GM08714 (cell line): ENCODE measurements at regions not wholly inside any gene's neighbourhood (a gene's known extent, or its start where the extent isn't known, plus 50 kb on each side); places are given as distances from the start of the nearest gene placed in this dataset.
"Not testable (repeated sequence)": the region's sequence is repeated elsewhere in the genome, so short reads cannot be mapped to it uniquely, and the experiment has no call there.

Experiments used
- H3K4me3 ChIP-seq: fragments of 200-500 bp; sonication (Bioruptor generic); 2 replicates; pipeline ENCODE4 v1.5.1; 2014; ENCODE audit warnings: mild to moderate bottlenecking, low read length, inconsistent platforms
- ZNF274 ChIP-seq: IDR thresholded peaks from 2 replicates; pipeline ENCODE4 v1.6.1; 2012; ENCODE audit warnings: mild to moderate bottlenecking, low read depth, low read length

DNA sequence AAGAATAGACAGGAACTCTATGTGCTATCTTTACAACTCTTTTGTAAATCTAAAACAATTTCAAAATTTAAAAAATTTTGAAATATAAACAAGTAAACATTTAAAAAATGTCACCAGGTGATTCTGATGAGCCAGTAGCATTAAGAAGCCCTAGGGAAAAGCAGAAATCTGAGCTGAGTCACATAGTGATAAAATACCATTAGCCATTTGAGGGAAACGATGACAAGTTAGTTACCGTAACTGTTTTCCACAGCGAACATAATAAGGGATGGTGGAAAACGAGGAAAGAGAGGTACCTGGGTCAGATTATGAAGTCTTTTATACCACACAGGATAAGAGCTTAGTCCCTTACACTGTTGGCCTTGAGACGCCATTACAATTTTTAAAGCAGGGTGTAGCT is 55.5 kb downstream of the PRR15 start:
- no peak overlapping the region for H3K4me3 ChIP-seq
- TF ChIP-seq ZNF274 = no peak

- no peak overlapping the region for H3K4me3 ChIP-seq
- no peak for TF ChIP-seq ZNF274
Observed at GRCh38 chr7:29619848-29620555, 56.4 kb downstream of the PRR15 start.

- no peak for TF ChIP-seq ZNF274
- H3K4me3 ChIP-seq = no peak overlapping the region
Observed at GRCh38 chr7:29620556-29620930, 56.9 kb downstream of the PRR15 start.

DNA sequence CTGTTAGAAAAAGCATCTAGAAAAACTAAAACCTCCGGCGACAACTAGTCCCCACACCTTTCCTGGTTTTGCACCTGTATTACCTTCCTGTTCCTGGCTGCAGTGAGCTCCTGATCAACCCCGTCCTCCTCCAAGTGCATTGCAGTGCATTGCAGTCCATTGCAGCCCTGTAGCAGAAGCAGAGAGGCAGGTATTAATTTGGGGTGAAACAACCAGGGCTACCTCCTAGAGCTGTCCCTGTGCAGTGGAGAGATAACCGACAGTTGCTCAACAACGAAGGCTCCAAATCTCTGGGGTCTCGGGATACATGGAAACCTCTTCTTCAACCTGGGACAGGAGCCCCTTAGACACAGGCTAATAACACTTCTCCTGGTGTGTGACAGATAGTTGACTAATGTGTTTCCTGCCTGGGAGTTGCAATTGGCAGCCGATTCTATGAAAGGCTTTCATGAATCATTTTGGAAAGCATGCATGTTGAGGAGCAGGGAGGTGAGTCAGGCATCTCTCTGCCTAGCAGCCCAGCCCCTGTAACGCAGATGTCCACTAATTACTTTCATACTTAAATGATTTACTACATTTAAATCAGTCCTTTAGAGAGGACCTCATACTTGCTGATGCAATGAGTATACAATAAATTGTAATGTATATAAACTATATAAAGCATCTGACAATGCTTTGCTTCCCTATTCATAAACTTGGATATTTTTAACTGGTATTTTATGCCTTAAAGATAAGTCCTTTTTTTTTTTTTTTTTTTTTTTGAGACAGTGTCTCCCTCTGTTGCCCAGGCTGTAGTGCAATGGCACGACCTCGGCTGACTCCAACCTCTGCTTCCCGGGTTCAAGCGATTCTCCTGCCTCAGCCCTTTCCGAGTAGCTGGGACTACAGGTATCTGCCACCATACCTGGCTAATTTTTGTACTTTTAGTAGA is 59.0 kb downstream of the PRR15 start:
- no peak overlapping the region for H3K4me3 ChIP-seq
- TF ChIP-seq ZNF274 = no peak

DNA sequence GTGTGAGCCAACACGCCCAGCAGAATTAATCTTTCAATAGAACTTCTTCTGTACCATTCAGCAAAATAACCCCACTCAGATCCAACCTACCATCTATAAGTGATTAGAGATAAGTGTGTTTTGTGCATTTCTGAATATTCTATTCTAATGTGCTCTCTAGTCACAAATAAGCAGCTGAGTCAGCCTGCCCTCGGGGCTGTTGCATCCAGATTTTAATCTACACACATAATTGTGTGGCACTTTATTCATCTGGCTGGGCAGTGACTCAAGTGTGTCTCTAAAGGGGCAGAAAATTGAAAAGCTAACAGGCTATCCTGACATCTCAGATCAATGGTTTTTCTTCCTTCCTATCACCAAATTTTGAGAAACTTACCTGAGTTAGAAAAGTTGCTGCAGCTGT is 60.3 kb downstream of the PRR15 start:
- H3K4me3 ChIP-seq = no peak overlapping the region
- no peak for TF ChIP-seq ZNF274

DNA sequence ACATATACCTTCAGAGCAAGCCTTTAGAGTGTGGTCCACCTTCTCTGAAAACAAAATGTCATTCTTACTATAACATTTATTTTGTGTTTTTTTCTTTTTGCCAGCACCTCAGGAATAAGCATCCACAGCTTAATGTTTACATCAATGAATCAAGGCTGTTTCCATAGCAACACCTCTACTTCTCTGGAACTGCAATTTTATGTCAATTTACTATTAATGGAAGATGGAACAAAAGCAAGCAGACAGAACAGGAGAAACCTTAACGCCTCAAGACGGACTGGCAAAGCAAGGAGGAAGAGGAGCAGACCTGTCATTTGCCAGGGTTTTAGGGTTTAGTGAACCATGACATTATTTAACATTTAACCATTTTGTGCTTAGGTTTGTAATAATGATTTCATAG is 63.1 kb downstream of the PRR15 start:
- TF ChIP-seq ZNF274 = no peak
- no peak overlapping the region for H3K4me3 ChIP-seq

- H3K4me3 ChIP-seq = no peak overlapping the region
- TF ChIP-seq ZNF274 = no peak
Observed at GRCh38 chr7:29627631-29628030, 64.0 kb downstream of the PRR15 start.

GRCh38 chr7:29629507-29629906 is 65.9 kb downstream of the PRR15 start:
- H3K4me3 ChIP-seq = no peak overlapping the region
- no peak for TF ChIP-seq ZNF274

GRCh38 chr7:29635067-29636008 is 71.7 kb downstream of the PRR15 start:
- H3K4me3 ChIP-seq = not testable (repeated sequence)

- H3K4me3 ChIP-seq = no peak overlapping the region
- TF ChIP-seq ZNF274 = no peak
Observed at GRCh38 chr7:29636009-29636351, 72.3 kb downstream of the PRR15 start.

DNA sequence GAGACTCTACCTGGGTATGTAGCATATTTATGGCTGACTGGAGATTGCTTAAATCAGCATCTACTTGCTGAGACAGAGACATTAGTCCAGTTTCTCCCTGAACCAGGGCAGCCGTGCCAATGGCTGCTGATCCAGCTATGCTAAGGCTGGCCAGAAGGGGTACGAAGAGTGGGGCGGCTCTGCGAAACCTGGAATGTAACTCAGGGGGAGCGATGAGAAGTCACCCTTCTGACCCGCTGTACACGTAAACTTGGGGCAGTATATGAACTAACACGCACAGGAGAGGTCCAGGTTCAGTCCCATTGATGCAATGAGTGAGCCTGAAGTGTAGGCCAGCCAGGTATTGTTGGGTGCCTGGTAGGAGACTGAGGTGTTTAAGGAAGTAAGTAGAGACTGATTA is 73.7 kb downstream of the PRR15 start:
- no peak for TF ChIP-seq ZNF274
- no peak overlapping the region for H3K4me3 ChIP-seq

DNA sequence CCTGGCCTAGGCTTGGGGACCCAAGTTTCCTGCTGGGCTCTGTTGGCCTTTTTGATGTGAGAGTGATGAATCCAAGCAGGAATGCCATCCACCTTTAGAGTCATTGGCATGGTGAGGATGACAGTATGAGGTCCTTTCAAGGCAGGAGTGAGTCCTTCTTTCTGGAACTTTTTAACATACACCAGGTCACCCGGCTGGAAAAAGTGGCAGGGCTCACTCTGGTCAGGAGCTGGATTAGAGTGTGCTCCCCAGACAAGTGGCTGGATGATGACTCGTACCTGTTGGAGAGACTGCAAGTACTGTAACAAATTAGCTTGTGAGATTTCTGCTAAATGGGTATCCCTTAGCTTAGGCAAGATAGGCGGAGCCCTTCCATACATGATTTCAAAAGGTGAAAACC is 75.2 kb downstream of the PRR15 start:
- not testable (repeated sequence) for H3K4me3 ChIP-seq

- no peak overlapping the region for H3K4me3 ChIP-seq
- no peak for TF ChIP-seq ZNF274
Observed at GRCh38 chr7:29639386-29639785, 75.8 kb downstream of the PRR15 start.

DNA sequence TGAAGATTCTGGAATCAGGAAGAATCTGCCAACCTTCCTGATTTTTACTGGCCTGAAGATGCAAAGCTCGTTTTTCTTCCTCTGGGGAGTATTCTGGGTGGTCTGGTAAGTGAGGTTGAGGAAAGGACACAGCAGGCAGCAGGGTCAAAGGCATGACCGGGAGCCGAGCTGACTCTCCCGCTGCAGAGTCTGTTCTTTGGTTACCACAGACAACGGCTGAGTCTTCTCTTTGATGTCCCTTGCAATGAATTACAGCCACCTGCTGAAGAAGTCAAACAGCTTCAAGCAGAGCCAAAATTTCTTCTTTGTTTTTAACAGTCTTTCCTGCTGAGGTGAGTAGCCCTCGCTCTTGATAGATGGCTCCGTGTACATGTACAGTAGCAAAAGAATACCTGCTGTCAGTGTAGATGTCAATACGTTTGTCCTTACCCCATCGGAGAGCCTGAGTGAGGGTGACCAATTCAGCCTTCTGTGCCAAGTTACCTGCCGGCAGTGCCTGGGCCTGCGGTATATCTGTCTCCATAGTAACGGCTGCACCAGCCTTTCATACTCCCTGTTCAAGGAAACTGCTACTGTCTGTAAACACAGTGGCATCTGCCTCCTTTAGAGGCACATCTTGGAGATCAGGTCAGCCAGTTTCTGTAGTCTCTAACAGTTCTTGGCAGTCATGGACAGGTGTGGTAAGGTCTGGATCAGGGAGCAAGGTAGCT is 76.4 kb downstream of the PRR15 start:
- no peak overlapping the region for H3K4me3 ChIP-seq

More for the DNA sequence above, 76.4 kb downstream of the PRR15 start:
- TF ChIP-seq ZNF274 = no peak
